ENCODE measurements at regions not wholly inside any gene's neighbourhood (a gene's known extent, or its start where the extent isn't known, plus 50 kb on each side); places are given as distances from the start of the nearest gene placed in this dataset.

GRCh38 chr6:148074291-148074690 lies 268.3 kb upstream of the SASH1 start:
- no peak for DNase-seq
- intact Hi-C loops (cut with DNase I) = no loop called here

GRCh38 chr6:148074738-148075137 lies 267.9 kb upstream of the SASH1 start:
- intact Hi-C loops (cut with DNase I) = no loop called here
- no peak for DNase-seq

- DNase-seq = no peak
- intact Hi-C loops (cut with DNase I) = no loop called here
Observed at GRCh38 chr6:148075352-148075751, 267.3 kb upstream of the SASH1 start.

GRCh38 chr6:148076051-148076450 lies 266.6 kb upstream of the SASH1 start:
- no peak for DNase-seq
- intact Hi-C loops (cut with DNase I) = loop anchor here (1.0 kb wide), 1 partner anchor 14 kb away; no protein-coding TSS in a partner anchor

- no peak for DNase-seq
- intact Hi-C loops (cut with DNase I) = no loop called here
Observed at GRCh38 chr6:148080315-148080714, 262.3 kb upstream of the SASH1 start.

GRCh38 chr6:148081076-148081475 lies 261.6 kb upstream of the SASH1 start:
- intact Hi-C loops (cut with DNase I) = no loop called here
- DNase-seq = no peak

- DNase-seq = no peak
- intact Hi-C loops (cut with DNase I) = no loop called here
Observed at GRCh38 chr6:148082044-148082443, 260.6 kb upstream of the SASH1 start.

- no peak for DNase-seq
- intact Hi-C loops (cut with DNase I) = no loop called here
Observed at GRCh38 chr6:148082696-148083095, 259.9 kb upstream of the SASH1 start.

GRCh38 chr6:148085631-148086331 lies 256.9 kb upstream of the SASH1 start:
- intact Hi-C loops (cut with DNase I) = no loop called here

GRCh38 chr6:148086386-148086785 lies 256.3 kb upstream of the SASH1 start:
- no peak for DNase-seq
- intact Hi-C loops (cut with DNase I) = no loop called here

More at GRCh38 chr6:148085631-148086331, 256.9 kb upstream of the SASH1 start:
- DNase-seq = no peak

- intact Hi-C loops (cut with DNase I) = no loop called here
Observed at GRCh38 chr6:148086843-148087242, 255.8 kb upstream of the SASH1 start.

GRCh38 chr6:148087659-148088058 lies 255.0 kb upstream of the SASH1 start:
- intact Hi-C loops (cut with DNase I) = no loop called here
- DNase-seq = no peak

More at GRCh38 chr6:148086843-148087242, 255.8 kb upstream of the SASH1 start:
- DNase-seq = no peak

GRCh38 chr6:148090326-148090725 lies 252.3 kb upstream of the SASH1 start:
- intact Hi-C loops (cut with DNase I) = loop anchor here (1.0 kb wide), 1 partner anchor 14 kb away; no protein-coding TSS in a partner anchor

GRCh38 chr6:148091394-148091793 lies 251.2 kb upstream of the SASH1 start:
- intact Hi-C loops (cut with DNase I) = no loop called here
- DNase-seq = no peak

More at GRCh38 chr6:148090326-148090725, 252.3 kb upstream of the SASH1 start:
- DNase-seq = no peak

- no peak for DNase-seq
- intact Hi-C loops (cut with DNase I) = no loop called here
Observed at GRCh38 chr6:148103436-148103835, 239.2 kb upstream of the SASH1 start.

- intact Hi-C loops (cut with DNase I) = no loop called here
- DNase-seq = no peak
Observed at GRCh38 chr6:148104131-148104530, 238.5 kb upstream of the SASH1 start.

GRCh38 chr6:148105695-148106094 lies 236.9 kb upstream of the SASH1 start:
- no peak for DNase-seq
- intact Hi-C loops (cut with DNase I) = no loop called here

GRCh38 chr6:148107911-148108310 lies 234.7 kb upstream of the SASH1 start:
- intact Hi-C loops (cut with DNase I) = no loop called here
- DNase-seq = no peak

GRCh38 chr6:148109732-148110131 lies 232.9 kb upstream of the SASH1 start:
- intact Hi-C loops (cut with DNase I) = no loop called here
- DNase-seq = no peak

GRCh38 chr6:148110925-148111324 lies 231.7 kb upstream of the SASH1 start:
- DNase-seq = no peak
- intact Hi-C loops (cut with DNase I) = no loop called here

- DNase-seq = no peak
- intact Hi-C loops (cut with DNase I) = no loop called here
Observed at GRCh38 chr6:148112851-148113319, 229.8 kb upstream of the SASH1 start.

GRCh38 chr6:148116001-148116400 lies 226.6 kb upstream of the SASH1 start:
- DNase-seq = no peak
- intact Hi-C loops (cut with DNase I) = no loop called here

Data from posterior cingulate gyrus (tissue), 11 donors.